ENCODE measurements at regions not wholly inside any gene's neighbourhood (a gene's known extent, or its start where the extent isn't known, plus 50 kb on each side); places are given as distances from the start of the nearest gene placed in this dataset.
"Not testable (repeated sequence)": the region's sequence is repeated elsewhere in the genome, so short reads cannot be mapped to it uniquely, and the experiment has no call there.

DNA sequence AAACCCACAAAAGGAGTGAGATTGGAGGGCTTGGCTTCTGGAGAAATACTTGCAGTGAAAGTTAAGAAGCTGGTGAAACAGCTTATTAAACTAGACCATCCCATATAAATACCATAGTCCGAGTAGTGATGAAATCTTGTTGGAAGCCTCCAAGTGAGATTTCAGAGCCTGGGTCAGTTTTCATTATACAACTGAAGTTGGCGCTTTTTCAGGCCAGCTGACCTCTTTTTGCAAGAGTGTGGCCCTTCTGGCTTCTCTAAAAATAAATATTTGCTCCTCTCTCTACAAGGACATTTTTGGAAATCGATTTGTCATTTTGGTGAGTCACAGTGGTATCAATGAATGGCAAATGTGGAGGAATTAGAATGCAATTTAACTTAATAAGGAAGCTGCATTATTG is 51.2 kb upstream of the THRB start:
- DNase-seq (ENCODE audit: low spot score) = no peak

DNA sequence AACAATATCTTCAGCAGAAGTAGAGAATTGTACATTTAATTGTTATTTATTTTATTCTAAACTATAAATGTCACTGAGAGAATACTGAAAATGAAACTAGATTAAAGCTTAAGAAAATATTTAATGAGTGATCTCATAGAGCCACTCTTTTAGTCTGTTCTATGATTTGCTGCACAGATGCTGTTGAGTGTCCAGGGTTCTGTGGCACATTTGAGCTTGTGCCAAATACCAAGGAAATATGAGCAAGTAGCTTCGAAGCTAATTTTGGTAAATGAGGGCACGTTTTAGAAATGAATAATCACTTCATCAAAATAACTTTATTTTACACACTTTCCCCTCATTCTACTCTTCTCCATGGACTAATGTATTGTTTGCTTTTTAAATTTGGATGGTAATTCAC is 53.6 kb upstream of the THRB start:
- no peak for DNase-seq (ENCODE audit: low spot score)

DNA sequence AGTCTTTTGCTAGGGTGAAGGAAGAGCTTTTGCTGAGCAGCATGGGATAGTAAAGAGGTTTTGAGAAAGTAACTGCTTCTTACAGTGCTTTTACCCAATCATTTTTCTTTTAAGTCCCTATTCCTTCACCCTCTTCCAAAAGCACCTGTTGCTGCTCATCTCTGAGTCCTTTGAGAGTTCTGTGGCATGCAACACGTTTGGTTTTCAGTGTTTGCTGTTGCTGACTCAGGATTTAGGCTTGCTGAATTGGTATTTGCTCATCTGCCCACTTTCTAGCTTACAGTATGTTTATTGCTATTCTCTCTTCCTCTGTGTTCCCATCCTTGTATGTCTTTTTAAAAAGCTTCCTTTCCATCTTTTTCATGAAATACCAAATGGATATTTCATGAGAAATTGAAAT is 55.9 kb upstream of the THRB start:
- DNase-seq (ENCODE audit: low spot score) = no peak

DNA sequence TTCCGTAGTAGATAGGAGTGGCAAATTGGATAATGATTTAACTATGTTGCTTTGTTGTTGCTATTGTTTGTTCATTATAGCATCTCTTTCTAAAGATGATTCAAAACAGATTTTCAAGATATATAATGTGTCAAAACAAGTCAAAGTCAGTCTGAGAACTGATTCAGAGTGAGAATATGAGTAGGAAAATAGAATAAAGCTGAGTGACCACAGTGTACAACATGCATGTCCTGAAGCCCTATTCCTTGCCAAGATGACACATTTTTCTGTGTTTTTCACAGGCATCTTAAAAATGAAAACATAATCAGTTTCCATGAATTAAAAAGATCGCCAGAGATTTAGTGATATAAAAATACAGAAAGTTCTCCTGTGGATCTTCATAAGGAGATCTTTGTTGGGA is 57.0 kb upstream of the THRB start:
- DNase-seq (ENCODE audit: low spot score) = no peak

DNA sequence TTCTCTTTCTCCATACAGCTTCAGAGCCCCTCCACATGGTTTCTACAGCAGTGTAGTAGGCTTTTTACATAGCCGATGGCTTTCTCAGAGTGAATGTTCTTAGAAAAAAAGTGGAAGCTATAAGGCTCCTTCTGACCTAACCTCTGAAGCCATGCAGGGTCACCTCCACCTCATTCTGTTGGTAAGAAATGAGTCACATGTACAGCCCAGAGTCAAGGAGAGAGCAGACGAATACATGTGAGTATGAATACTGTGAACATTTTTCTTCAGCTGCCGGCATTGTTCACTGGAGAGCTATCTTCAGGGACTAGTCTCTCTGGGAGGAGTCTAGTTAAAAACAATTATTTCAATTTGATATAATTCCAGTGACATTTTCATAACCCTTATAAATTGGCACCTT is 68.2 kb upstream of the THRB start:
- DNase-seq (ENCODE audit: low spot score) = no peak

DNA sequence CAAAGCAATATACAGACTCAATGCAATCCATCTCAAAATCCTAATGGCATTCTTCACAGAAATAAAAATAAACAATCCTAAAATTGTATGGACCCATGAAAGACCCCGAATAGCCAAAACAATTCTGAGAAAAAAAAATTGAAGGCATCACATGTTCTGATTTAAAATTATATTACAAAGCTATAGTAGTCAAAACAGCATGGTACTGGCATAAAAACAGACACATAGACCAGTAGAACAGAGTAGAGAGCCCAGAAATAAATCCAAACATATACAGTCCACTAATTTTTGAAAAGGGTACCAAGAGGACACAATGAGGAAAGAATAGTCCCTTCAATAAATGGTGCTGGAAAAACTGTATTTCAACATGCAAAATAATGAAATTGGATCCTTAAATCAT is 70.4 kb upstream of the THRB start:
- DNase-seq (ENCODE audit: low spot score) = no peak

DNA sequence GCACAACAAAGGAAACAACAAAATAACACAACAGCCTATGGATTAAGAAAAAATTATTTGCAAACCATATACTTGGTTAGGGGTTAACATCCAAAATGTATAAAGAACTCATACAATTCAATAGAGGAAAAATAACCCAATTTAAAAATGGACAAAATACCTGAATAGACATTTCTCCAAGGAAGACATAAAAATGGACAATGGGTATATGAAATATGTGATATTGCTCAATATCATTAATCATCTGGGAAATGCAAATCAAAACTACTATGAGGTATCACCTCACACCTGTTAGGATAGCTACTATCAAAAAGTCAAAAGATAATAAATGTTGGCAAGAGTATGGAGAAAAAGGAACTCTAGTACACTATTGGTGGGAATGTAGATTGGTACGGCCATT is 71.0 kb upstream of the THRB start:
- DNase-seq (ENCODE audit: low spot score) = no peak

DNA sequence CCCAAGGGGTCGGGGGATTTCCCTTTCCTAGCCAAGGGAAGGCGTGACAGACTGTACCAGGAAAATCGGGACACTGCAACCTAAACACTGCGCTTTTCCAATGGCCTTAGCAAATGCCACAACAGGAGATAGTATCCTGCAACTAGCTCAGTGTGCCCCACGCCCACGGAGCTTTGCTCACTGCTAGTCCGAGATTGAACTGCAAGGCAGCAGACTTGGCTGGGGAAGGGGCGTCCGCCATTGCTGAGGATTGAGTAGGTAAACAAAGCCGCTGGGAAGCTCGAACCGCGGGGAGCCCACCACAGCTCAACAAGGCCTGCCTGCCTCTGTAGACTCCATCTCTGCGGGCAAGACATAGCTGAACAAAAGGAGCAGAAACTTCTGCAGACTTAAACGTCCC is 72.3 kb upstream of the THRB start:
- DNase-seq (ENCODE audit: low spot score) = no peak

DNA sequence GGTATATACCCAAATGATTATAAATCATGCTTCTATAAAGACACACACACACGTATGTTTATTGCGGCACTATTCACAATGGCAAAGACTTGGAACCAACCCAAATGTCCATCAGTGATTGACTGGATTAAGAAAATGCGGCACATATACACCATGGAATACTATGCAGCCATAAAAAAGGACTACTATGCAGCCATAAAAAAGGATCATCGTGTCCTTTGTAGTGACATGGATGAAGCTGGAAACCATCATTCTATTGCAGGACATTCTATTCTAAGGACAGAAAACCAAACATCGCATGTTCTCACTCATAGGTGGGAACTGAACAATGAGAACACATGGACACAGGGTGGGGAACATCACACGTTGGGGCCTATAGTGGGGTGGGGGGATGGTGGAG is 77.8 kb upstream of the THRB start:
- DNase-seq (ENCODE audit: low spot score) = not testable (repeated sequence)

DNA sequence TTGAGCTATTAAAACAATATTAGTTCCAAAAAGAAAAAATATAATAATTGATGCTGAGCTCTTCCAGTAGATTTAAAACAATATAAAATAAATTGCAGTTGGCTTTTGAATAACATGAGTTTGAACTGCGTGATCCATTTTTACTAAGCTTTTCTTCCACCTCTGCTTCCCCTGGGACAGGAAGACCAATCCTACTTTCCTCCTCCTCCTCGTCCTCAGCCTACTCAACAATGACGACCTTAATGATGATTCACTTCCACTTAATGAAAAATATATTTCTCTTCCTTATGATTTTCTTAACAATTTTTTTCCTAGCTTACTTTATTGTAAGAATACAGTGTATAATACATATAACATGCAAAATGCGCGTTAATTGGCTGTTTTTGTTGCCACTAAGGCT is 78.9 kb upstream of the THRB start:
- DNase-seq (ENCODE audit: low spot score) = no peak

DNA sequence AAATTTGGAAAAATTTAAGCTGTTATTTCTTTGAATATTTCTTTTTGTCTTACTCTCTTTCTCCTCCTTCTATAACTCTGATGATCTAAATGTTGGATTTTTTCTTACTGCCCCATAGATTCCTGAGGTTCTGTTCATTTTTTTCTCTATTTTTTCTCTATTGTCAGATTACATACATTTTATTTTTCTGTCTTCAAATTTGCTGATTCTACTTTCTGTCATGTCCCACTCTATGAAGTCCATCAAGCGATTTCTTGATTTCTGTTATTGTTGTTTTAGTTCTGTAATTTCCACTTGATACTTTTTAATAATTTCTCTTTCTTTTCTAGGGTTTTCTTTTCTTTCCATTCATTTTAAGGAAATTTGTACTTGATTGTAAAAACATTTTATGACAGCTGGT is 83.7 kb upstream of the THRB start:
- no peak for DNase-seq (ENCODE audit: low spot score)

DNA sequence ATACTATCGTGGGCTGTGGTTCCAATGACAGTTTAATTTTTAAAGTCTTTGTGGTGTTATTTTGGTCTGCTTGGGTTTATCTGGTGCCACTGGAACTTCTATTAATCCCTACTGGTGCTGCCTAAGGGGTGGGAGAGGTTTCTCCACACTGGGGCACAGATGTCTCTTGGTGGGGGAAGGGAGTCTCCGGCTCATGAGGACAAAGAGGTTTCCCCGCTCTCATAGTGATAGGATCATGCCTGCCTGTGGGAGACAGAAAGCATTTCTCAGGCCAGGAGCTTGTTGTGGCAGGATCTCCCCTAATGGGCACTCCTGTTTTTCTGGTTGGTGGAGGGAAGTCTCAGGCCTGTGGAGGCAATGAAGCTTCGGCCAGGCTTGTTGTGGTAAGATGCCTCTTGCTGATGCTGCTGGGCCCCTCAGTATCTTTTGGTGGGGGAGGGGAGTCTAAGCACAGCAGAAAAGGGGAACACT is 84.3 kb upstream of the THRB start:
- no peak for DNase-seq (ENCODE audit: low spot score)

DNA sequence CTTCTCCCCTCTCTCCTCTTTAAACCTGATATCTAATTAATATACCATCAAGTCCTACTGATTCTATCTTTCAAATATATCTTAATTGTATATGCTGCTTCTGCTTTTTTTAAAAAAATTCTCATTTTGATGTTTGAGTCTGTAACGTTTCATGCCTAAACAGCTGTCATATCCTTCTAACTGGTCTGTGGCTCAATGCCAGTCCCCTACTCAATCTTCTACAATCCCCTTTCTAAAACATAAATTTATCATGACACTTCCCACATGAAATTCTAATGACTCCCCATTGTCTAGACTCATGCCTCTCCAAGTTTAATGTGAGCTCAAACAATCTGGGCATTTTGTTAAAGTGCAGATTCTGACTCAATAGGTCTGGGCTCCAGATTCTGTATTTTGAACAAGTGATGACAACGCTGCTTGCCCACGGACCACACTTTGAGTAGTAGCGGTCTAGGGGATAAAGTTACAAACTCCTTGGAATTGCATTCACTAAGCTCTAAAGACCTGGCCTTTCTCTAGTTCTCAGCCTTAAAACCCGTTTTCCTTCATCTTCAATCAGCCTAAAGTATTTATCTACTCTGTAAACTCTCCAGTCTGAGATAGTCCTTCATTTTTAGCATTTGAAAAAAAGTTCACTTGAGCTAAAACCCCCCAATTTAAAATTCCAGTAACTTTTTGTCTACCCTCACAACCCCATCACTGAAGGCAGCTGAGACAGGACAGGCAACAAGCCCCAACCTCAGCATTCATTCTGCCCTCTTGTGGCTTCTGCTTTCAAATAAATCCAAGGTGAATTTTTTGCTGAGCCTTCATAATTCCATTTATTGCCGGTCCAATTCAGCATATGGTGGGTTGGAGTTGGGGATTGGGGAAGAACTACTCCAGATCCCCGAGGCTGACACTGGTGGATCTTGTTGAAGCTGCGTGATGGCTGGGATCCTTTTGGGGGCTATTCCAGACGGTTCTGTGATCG is 88.1 kb upstream of the THRB start:
- peak; percentile 44 for DNase-seq (ENCODE audit: low spot score)

DNA sequence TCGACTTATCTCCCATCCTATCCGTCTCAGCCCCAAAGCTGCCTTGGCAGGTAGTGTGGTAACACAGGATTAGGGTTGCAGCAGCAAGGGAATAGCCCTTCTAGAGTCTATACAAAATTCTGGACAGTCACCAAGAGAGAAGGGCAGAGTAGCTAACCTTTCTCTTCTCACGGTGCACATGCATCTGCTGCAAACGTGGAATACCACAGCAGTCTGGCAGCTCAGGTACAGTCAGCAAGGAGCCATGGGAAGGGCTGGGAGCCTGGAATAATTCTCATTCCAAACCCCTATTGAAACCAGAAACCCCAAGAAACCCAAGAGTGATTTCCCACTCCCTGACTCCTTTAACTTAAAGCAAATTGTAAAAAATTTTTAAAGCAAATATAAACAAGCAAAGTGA is 92.3 kb upstream of the THRB start:
- no peak for DNase-seq (ENCODE audit: low spot score)

DNA sequence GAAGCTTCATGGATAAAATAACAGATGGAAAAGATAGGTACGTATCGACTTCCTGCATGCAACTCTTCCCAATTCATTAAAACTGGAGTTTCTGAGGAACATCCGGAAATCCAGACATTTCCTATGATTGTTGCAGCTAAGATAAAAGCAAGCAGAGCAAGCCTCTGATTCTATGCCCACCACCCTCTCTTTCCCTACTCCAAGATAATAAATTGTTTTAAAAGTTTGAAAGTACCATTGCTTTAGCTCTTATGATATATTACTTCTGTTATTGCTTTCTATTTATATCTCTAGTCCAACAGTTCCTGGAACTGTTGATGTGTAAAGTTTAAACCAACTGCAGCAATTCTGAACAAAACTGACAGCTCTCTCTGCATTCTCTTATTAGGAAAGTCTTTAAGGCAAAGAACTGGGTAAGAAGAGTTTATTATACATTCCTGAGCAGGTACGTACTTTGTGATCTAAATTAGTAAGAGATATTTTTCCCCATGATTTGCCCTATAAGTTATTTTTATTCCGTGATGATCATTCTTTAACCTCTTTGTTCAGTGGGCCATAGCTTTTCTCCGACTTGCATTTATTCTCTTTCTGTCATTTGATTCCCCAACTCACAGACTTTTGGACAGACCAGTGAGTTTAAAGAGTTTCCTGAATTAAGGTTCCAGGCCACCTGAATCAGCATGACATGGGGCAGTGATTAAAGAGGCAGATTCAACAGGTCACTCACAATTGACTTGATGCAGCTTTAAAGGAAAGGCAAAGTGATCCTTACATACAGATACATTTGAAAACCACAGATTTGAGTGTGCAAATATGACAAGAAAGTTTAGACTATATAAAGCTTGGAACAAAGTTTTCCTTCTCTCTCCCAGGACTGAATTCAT is 94.2 kb upstream of the THRB start:
- DNase-seq (ENCODE audit: low spot score) = no peak

DNA sequence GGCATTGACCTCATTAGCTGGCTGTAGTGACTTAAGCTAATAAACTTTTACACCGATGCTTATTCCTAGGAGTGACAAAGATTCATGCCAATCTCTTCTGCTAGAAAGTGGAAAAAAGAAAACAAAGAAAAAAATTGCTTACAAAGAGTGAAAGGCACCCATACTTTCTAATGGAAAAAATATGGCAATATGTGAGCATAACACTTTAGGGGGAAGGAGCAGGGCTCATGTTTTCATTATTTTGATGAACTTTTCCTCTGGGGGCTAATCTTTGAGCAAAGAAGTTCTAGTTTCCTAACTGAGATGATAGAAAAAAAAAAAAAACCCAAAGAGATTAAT is 94.8 kb upstream of the THRB start:
- DNase-seq (ENCODE audit: low spot score) = no peak

DNA sequence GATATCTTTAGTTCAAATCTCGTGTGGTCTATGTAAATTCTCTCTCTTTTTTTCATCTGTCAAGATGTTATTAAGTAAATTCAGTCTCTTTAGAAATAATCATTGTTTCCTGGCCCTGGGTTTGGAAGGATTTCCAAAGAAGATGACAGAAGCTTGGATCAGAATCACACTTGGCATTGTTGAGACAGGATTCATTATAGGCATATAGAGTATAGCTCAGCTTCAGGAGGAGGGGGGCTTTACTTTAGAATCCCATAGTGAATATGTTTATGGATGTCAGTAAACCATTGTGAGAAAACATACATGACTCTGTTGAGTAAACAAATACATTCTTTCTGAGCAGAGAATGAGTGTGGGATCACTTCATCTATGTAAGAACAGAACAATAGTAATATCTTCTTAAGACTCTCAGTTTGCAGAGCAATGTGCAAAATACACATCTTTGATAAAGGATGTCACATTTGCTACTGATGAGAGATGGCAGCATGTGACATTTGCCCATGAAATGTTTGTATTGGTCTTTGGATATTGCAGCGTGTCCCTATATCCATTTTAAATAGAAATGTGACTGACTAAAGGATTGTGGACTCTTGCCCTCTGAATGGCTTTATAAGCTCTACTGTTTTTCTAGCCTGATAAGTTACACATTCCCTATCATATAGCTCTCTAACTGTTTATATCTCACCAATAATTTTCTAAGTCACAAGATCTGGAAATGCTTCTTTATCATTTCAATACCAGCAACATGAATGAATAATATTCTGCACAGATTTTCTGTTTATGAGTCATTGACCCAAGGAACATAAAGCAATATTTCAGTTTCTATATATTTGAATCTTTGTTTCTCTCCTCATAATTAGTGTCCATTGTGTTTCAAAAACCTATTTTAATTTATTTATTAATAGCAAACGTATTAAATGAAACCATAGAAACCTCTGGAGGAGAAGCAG is 95.6 kb upstream of the THRB start:
- DNase-seq (ENCODE audit: low spot score) = no peak

DNA sequence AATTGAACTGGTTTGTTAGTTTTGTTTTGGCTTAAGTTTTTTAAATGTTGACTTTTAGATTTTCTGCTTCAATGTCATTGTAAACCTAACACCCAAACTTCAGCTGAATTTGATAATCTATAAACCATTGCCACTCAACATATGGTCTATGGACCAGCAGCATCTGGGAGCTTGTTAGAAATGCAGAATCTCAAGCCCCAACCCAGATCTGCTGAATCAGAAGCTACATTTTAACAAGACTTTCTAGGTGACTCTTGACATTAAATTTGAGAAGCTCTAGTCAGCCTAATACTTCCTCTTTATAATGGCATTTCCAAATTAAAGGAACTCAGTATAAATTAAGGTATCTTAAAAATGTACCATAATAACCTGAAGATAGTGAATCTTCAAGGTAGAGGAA is 96.5 kb upstream of the THRB start:
- DNase-seq (ENCODE audit: low spot score) = no peak

DNA sequence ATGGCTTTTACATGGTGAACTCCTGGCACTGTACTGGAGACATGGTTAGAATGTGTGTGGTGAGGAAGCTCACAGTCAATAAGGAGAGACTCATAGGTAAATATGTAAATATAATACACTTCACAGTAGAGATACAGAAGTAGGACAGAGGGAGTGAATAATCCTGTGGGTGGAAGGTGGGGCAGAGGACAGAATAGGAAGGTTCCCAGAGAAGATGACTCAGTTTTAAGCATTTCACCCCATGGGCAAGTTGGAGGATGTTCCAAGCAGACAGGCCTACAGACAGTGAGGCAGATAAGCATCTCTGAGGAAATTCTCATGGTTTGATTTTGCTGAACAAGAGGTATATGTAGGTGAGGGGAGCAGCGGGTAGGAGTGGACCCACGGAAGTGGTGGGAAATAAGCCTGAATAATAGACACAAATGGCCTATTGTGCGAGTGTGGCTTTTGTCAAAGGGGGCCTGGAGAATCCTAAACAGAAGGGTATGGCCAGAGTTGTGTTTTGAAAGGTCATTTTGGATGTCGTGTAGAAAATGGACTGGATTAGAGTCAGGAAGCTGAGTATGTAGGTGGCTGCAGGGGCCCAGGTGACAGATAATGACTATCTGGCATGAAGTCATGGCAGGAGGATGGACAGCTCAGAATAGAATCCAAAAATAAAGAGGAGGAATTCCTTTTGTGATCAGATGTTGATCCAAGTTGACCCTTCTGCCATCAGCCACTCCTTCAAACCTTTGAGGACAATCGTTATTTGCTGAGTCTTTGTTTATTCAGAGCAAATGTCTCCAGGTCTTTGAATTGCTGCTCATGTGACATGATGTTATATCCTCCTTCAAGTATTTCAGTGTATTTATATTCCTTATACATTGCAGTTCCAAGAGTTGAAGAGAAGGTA is 97.3 kb upstream of the THRB start:
- no peak for DNase-seq (ENCODE audit: low spot score)

DNA sequence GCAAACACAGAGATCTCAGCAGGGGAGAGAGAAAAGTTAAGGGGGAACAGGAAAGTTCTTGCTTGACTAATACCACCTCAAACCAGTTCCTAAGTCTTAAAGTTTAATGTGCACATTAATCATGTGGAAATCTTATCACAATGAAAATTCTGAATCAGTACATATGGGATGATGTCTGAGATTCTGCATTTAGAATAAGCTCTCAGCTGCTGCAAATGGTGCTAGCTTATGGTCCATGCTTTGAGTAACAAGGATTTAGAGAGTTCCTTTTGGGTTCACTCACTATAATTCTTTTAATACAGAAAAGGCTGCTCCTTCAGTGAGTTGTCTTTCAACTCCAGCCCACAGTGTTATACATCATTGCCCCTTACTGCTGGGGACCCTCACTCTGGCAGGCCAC is 99.5 kb upstream of the THRB start:
- DNase-seq (ENCODE audit: low spot score) = no peak

DNA sequence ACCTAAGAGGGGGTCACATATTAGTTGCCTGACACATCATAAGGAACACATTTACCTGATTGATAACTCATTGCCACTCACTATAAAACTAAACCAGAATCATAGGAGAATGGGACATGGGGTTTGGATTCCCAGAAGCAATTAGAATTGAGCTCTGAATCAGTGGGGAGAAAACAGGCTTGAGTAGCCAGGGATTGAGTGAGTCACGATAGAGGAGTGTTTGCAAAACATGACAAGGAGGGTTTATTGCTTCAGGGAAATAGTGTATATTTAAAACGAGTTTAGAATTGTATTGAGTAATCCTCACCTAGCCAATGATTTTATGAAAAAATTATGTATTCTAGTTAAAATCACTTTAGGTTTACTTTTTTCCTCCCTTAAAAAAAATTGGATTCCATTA is 101.1 kb upstream of the THRB start:
- no peak for DNase-seq (ENCODE audit: low spot score)
